GM18858 (cell line): ENCODE measurements at regions not wholly inside any gene's neighbourhood (a gene's known extent, or its start where the extent isn't known, plus 50 kb on each side); places are given as distances from the start of the nearest gene placed in this dataset.
"Not testable (repeated sequence)": the region's sequence is repeated elsewhere in the genome, so short reads cannot be mapped to it uniquely, and the experiment has no call there.

Experiments
- ATAC-seq: cut with Tn5 transposase; IDR thresholded peaks from one replicate; pipeline ENCODE4 v1.9.1; 2021; ENCODE audit not compliant: unreplicated experiment

GRCh38 chr12:126976579-126976978 lies 1290.4 kb upstream of the TMEM132C start:
- no peak for ATAC-seq

GRCh38 chr12:126979564-126979963 lies 1287.4 kb upstream of the TMEM132C start:
- ATAC-seq: not testable (repeated sequence)

DNA sequence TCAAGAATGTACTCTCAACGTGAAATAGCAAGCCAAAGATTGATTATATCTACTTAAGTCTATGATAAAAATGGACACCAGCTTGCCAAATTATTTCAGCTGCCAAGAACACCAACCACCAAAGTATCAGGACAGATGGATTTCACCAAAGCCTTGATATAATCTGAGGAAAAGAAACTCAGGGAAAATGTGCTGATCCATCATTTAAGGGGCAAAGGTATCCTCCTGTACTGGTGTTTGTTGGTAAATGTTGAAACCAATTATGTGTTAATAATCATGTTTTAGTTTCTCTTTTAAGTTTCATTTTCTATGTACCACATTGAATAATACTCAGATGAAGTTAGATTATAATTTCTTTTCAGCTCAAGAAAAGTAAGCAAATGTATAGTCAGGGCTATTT lies 1284.3 kb upstream of the TMEM132C start:
- ATAC-seq: no peak

DNA sequence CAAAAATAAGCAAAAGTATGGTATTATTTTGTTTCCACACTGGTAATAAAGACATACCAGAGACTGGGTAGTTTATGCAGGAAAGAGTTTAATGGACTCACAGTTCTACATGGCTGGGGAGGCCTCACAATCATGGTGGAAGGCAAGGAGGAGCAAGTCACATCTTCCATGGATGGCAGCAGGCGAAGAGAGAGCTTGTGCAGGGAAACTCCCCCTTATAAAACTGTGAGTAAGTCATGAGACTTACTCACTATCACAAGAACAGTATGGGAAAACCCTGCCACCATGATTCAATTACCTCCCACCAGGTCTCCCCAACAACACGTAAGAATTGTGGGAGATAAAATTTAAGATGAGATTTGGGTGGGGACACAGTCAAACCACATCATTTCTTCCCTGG lies 1283.2 kb upstream of the TMEM132C start:
- ATAC-seq: not testable (repeated sequence)

- not testable (repeated sequence) for ATAC-seq
These were observed 1281.3 kb upstream of the TMEM132C start for GRCh38 chr12:126985663-126986062.

DNA sequence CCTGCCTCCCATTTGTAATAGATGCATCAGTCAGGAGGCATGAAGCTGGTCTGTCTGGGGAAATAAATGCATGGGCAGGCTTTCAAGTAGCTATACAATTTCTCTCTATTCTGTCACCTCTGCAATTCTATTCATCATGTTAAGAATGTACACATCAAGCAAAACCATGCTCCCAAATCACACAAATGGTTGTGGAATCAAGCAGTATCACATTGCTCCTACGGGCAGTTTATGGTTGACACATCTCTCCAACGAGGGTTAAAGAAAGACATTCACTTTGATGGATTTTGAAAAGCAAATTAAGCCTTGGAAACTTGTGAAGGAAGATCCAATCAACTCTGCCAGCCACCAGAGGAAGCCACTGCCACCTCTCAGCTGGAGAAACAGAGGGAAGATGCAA lies 1277.4 kb upstream of the TMEM132C start:
- ATAC-seq: no peak

GRCh38 chr12:126993898-126994297 lies 1273.1 kb upstream of the TMEM132C start:
- ATAC-seq: no peak

DNA sequence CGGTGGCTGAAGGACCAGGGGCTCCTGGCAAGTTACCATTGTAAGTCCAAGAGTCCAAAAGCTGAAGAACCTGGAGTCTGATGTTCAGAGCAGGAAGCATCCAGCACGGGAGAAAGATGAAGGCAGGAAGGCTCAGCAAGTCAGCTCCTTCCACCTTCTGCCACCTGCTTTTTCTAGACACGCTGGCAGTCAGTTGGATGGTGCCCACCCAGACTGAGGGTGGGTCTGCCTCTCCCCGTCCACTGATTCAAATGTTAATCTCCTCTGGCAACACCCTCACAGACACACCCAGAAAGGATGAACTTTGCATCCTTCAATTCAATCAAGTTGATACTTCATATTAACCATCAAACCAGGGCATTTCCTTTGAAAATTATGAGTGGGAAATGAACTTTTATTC lies 1272.4 kb upstream of the TMEM132C start:
- no peak for ATAC-seq

- no peak for ATAC-seq
These were observed 1268.9 kb upstream of the TMEM132C start for GRCh38 chr12:126998031-126998430.

DNA sequence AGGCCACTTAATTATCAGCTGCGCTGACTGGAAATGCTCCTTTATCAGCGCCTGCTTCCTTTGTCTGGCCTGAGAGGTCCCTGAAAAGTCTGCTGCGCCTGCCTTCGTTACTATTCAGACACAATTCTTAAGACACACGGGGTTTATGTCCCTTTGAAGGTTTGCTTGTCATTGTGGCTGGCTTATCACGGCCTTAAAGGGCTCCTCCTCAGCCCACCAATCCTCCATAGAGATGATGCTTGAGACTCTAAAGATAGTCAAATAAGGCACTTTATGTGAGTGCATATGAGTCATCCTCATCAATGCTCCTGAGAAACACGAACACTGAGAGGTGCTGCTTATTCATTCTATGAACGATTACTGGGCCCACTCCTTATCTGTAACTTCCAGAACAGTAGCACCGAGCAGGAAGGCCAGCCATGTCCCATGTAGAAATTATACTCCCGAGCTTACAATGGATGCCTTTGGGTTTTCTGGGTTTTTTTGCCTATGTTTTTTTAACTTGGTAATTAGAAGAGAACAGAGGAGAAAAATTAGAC lies 1268.2 kb upstream of the TMEM132C start:
- no peak for ATAC-seq

DNA sequence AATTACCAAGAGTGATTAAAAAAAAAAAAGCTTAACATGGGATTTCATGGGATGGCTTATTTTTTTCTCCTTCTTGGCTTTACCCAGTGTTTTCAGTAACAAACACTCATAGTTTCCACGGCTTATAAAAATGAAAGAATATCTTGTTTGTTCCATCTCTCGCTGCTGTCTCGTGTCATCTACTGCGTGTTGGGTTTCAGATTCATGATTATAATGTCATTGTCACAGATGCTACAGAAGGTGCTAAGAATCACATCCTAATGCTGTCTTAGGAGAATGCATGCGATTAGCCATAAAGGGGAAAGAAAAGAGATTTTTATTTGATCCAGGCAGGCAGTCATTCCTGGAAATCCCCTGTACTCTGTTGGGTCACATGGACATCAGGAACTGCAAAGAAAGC lies 1267.6 kb upstream of the TMEM132C start:
- no peak for ATAC-seq

- ATAC-seq: no peak
These were observed 1261.6 kb upstream of the TMEM132C start for GRCh38 chr12:127005406-127005805.

DNA sequence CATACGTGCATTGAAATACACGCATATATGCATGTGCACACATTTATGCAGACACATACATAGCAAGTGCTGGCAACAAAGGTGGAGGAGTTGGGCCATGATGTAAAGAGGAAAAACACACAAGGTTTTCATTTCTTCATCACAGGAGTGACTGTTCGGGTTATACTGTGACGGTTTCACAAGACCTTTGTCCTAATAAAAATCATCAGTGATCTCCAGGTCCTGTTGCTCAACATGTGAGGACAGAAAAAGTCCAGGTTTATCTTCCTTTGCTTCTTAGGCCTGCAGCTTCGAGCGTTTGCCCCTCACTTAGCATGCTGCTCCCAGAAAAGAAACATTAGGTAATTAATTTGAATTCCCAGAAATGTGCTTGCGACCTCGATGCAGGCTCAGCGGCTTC lies 1260.0 kb upstream of the TMEM132C start:
- ATAC-seq: no peak

- no peak for ATAC-seq
These were observed 1258.1 kb upstream of the TMEM132C start for GRCh38 chr12:127008755-127009403.

DNA sequence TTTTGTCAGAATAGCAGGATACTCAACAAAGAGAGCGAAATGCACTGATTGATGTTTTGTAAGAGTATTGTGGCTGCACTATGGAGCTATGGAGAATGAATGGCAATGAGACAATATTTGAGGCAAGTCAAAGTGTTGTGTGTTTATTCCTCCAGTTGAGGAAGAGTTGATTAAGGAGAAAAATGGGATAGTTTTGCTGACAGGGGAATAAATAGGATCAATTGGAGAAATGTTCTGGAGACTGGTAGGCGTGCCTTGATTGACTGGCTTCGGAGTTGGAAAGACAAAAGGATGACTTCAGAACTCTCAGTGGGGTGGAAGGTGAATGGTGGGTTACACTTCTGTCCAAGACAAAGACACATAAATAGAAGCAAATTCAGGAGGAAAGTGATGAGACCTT lies 1254.9 kb upstream of the TMEM132C start:
- ATAC-seq: no peak

GRCh38 chr12:127013197-127013596 lies 1253.8 kb upstream of the TMEM132C start:
- ATAC-seq: no peak

DNA sequence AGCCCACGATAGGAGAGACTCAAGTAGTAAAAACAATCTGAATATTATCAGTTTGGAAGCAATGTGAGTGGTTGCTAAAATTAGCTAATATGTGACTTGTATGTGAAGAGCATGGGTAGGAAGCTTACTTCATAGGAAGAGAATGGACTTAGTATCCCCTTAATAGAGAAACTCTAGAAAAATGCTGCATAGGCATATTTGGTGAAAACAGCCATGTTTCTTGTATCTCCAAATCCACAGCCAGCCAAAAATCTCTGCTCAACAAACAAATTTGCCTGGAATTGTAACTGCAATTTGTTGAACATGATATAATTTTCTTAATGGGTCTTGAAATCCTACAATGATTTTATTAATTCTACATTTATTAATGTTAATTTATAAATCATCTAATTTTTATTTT lies 1252.9 kb upstream of the TMEM132C start:
- no peak for ATAC-seq

DNA sequence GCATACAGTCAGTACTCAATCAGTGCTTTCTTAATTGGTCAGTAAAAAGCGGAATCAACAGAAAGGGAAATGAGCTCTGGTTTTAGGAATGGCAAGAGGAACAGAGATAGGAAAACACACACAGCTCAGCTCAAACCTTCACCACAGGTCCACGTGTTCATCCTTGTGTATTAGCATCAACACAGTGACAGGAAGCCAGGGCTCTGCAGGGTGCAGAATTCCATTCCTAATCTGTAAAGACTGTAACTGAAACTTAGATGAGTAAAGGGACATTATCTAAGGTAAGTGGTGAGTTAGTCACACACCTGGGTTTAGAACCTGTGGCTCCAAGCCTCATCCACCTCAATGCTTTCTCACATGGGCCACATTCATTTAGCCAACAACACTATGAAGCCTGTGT lies 1242.2 kb upstream of the TMEM132C start:
- no peak for ATAC-seq

DNA sequence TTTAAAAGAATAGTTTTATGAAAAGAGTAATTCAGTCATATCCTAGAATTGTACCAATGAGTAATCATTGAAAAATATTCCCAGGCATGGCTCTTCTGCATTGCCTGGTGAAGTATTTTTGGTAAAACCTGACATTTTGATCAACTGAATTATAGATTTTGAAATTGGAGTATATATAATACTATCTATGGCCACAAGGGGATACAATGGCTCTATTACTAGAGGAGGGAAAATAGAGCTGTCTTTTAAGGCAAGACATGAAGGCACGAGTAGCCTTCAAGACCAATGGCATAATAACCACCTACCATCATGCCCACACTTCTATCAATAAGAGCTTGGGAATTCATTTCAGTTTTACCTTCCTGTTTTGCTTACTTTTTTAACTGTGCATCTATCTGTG lies 1241.4 kb upstream of the TMEM132C start:
- no peak for ATAC-seq

DNA sequence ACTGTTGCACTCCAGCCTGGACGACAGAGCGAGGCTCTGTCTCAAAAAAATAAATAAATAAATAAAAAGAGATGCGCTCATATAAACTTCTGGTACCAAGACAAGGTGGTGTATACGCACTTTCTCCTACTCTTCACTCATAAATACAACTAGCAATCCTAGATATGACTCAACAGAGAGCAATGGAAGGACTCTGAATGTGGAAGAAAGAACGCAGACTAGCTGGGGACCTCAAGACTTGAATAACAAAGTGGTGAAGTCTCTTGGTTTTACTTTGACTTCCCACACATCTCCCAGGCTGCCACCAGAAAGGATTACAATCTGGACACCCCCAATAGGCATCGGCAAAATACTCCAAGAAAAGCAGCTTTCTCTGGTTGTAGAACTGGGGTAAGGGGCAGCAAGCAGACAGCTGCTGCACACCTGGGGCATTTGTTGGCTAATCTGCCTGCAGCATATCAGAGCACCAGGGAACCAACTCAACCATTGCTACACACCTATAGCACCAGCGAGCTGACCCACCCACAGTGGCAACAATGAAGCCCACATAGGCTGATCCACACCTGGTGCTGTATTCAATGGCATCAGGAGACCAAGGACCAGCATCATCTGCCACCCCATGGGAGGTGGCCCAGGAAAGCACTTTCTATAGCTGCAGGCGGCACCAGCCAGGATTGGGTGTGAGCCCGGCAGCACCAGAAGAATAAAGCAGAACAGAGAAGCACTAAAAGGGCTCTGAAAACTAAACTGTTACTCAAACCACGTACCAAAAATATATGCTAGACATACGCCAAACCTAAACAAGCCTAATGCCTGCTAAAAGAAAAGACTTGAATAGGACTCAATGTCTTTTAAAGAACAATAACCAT lies 1231.7 kb upstream of the TMEM132C start:
- no peak for ATAC-seq

DNA sequence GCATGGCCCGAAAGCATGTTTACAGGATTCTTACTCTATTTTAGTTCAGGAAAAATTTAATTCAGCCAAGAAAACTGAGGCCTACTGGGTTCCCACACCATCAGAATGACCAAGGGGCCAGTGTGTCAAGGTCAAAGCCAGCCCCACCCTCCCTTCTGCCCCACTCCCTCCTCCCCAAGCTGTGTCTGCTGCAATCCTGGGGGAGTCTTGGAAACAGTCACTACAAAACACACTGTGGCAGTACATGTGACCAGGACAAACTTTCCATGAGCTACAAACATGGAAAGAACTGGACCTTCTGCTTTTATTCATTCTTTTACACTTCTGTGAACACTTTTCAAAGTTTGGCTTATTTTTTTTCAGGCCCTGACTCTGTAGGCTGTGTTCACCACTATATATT lies 1228.8 kb upstream of the TMEM132C start:
- ATAC-seq: no peak

GRCh38 chr12:127038761-127039160 lies 1228.2 kb upstream of the TMEM132C start:
- no peak for ATAC-seq
